HepG2 (cell line): ENCODE measurements at regions not wholly inside any gene's neighbourhood (a gene's known extent, or its start where the extent isn't known, plus 50 kb on each side); places are given as distances from the start of the nearest gene placed in this dataset.

Source experiments
- ATAC-seq: fragments of 200-7000 bp; cut with Tn5 transposase; 3 replicates; pipeline ENCODE4 v1.9.1; 2020; ENCODE audit warnings: mild to moderate bottlenecking, moderate library complexity
- BruUV-seq: library from RNA; stranded (reverse); fragments of 400-500 nt; replicated peaks from 2 replicates; lab custom pipeline; 2021; lab: Mats Ljungman, UMichigan
- CTCF ChIA-PET: fragments of 300-600 bp; formaldehyde crosslinking; extraction: SDS; loops from one replicate; lab custom pipeline; 2021; ENCODE audit warnings: low total read pairs, inconsistent platforms, low intra/inter-chr PET ratio; lab: Yijun Ruan, JAX
- POLR2A ChIA-PET: fragments of 350-600 bp; sonication (Branson Sonifier 250); formaldehyde crosslinking; loops from one replicate; lab custom pipeline; 2020; ENCODE audit warnings: antibody characterized with exemption, inconsistent platforms; lab: Yijun Ruan, JAX
- DNase-seq: peaks from one replicate; pipeline ENCODE4 v3.0.0-alpha.2; 2015; ENCODE audit warnings: low spot score
- FAIRE-seq: peaks from 3 replicates; lab custom pipeline; 2011; peaks lifted over from hg19 to GRCh38; lab: Jason Lieb, UNC
- H2AFZ ChIP-seq: one replicate; pipeline ENCODE4 v1.6.1; 2011; ENCODE audit warnings: low read length, inconsistent platforms
- H3K27ac ChIP-seq: fragments of 300-600 bp; 3 replicates; pipeline ENCODE4 v1.8.0; 2011; ENCODE audit warnings: mixed run types, mild to moderate bottlenecking, mixed read lengths, low read length, inconsistent platforms; ENCODE audit not compliant: insufficient read depth; ENCODE audit errors: extremely low read length
- H3K27me3 ChIP-seq, 2 experiments: fragments of 200-600 bp in 1 of 2; 2 replicates in 1 of 2; 3 replicates in 1 of 2; pipeline versions ENCODE4 v1.6.0 to v1.8.0; 2011; ENCODE audit warnings: low read length in 2 of 2, mild to moderate bottlenecking in 2 of 2, moderate library complexity in 2 of 2, inconsistent platforms in 1 of 2; ENCODE audit not compliant: insufficient read depth in 2 of 2, control insufficient read depth in 1 of 2
- H3K36me3 ChIP-seq, 2 experiments: fragments of 200-600 bp in 1 of 2; replicated peaks in 1 of 2; 2 replicates in 1 of 2; 3 replicates in 1 of 2; pipeline versions ENCODE4 v1.5.1 to v1.8.0; 2011; ENCODE audit warnings: low read length in 2 of 2, inconsistent platforms in 1 of 2; ENCODE audit not compliant: insufficient read depth in 2 of 2, control insufficient read depth in 1 of 2
- H3K4me1 ChIP-seq: 2 replicates; pipeline ENCODE4 v1.5.1; 2012; ENCODE audit warnings: low read length, inconsistent platforms; ENCODE audit not compliant: insufficient read depth
- H3K4me2 ChIP-seq: 2 replicates; pipeline ENCODE4 v1.6.0; 2011; ENCODE audit warnings: low read depth, low read length, inconsistent platforms
- H3K4me3 ChIP-seq, 3 experiments: fragments of 200-600 bp in 1 of 3; sonication (generic), shearing (Covaris generic) in 1 of 3; replicated peaks in 1 of 3; 2 replicates each; pipeline ENCODE4 v1.5.1; 2011 to 2016; ENCODE audit warnings: low read length in 3 of 3, inconsistent platforms in 2 of 3, low read depth in 2 of 3, mild to moderate bottlenecking in 2 of 3, control low read depth in 1 of 3, mixed read lengths in 1 of 3; ENCODE audit not compliant: insufficient read depth in 1 of 3
- H3K79me2 ChIP-seq: one replicate; pipeline ENCODE4 v1.6.1; 2011; ENCODE audit warnings: low read length, inconsistent platforms; ENCODE audit not compliant: insufficient read depth
- H3K9ac ChIP-seq: 2 replicates; pipeline ENCODE4 v1.6.0; 2011; ENCODE audit warnings: mild to moderate bottlenecking, low read depth, low read length, inconsistent platforms; ENCODE audit not compliant: insufficient read depth
- H3K9me3 ChIP-seq: 2 replicates; pipeline ENCODE4 v1.5.1; 2012; ENCODE audit warnings: mild to moderate bottlenecking, low read length
- H4K20me1 ChIP-seq: 2 replicates; pipeline ENCODE4 v1.6.0; 2011; ENCODE audit warnings: inconsistent platforms, mild to moderate bottlenecking, low read length, moderate library complexity; ENCODE audit not compliant: insufficient read depth
- HES4 ChIP-seq: sonication (generic); formaldehyde crosslinking; IDR thresholded peaks from 2 replicates; pipeline ENCODE4 v1.9.0; 2021; ENCODE audit warnings: mild to moderate bottlenecking, missing genetic modification reagents, borderline replicate concordance
- IRF9 ChIP-seq: sonication (generic); formaldehyde crosslinking; IDR thresholded peaks from 2 replicates; pipeline ENCODE4 v1.8.0; 2022; ENCODE audit warnings: missing genetic modification reagents, mild to moderate bottlenecking, borderline replicate concordance
- MBD4 ChIP-seq: IDR thresholded peaks from 2 replicates; pipeline ENCODE4 v1.6.1; 2012; ENCODE audit warnings: low read length, inconsistent platforms, borderline replicate concordance
- MLX ChIP-seq: IDR thresholded peaks from 2 replicates; pipeline ENCODE4 v1.6.1; 2016
- NPAS2 ChIP-seq: sonication (generic); formaldehyde crosslinking; IDR thresholded peaks from 2 replicates; pipeline ENCODE4 v1.8.0; 2022; ENCODE audit warnings: mild to moderate bottlenecking, missing genetic modification reagents, borderline replicate concordance
- RAD21 ChIP-seq: fragments of 450-650 bp; formaldehyde crosslinking; IDR thresholded peaks from 2 replicates; pipeline ENCODE4 v1.5.0; 2020; ENCODE audit warnings: mild to moderate bottlenecking
- SNAI1 ChIP-seq: sonication (generic); formaldehyde crosslinking; IDR thresholded peaks from 2 replicates; pipeline ENCODE4 v1.5.0; 2020; ENCODE audit warnings: mild to moderate bottlenecking, missing genetic modification reagents, borderline replicate concordance
- TFE3 ChIP-seq: IDR thresholded peaks from 2 replicates; pipeline ENCODE4 v1.6.1; 2016
- ZBTB26 ChIP-seq: IDR thresholded peaks from 2 replicates; pipeline ENCODE4 v1.6.1; 2016; ENCODE audit warnings: missing compliant biosample characterization, missing genetic modification reagents, borderline replicate concordance
- ZFAT ChIP-seq: sonication (generic); formaldehyde crosslinking; conservative IDR thresholded peaks from 2 replicates; pipeline ENCODE4 v1.8.1; 2023; ENCODE audit warnings: missing genetic modification reagents, inconsistent platforms
- ZNF318 ChIP-seq: sonication (generic); formaldehyde crosslinking; IDR thresholded peaks from 2 replicates; pipeline ENCODE4 v1.4.0; 2020; ENCODE audit warnings: mild to moderate bottlenecking, missing genetic modification reagents
- ZNF772 ChIP-seq: sonication (generic); formaldehyde crosslinking; IDR thresholded peaks from 2 replicates; pipeline ENCODE4 v1.5.0; 2020; ENCODE audit warnings: mild to moderate bottlenecking, missing genetic modification reagents
- ZNF782 ChIP-seq: sonication (generic); formaldehyde crosslinking; IDR thresholded peaks from 2 replicates; pipeline ENCODE4 v1.4.0; 2020; ENCODE audit warnings: missing genetic modification reagents, mild to moderate bottlenecking, borderline replicate concordance
- WGBS: methylation state at CpG from one replicate; pipeline ENCODE4 v1.1.6; 2017; ENCODE audit warnings: low lambda C conversion rate; 5-methylcytosine and 5-hydroxymethylcytosine counted together
- in situ Hi-C: cut with HindIII; loops from 2 replicates; pipeline ENCODE4 v1.10.0; 2017; ENCODE audit warnings: low pct_unique_long_range_greater_than_20kb; ENCODE audit not compliant: extremely low pct_ligation_motif_present
- intact Hi-C: fragments of 100-400 bp; cut with micrococcal nuclease; formaldehyde crosslinking; loops from one replicate; pipeline ENCODE4 v1.10.0; 2022; ENCODE audit not compliant: unreplicated experiment

- BruUV-seq = no TSS peak
- Histone ChIP-seq H4K20me1 (no peaks in the 10 kb centered on the region), H3K27ac (no peak overlapping the region), H3K27me3 (no peaks in the 10 kb centered on the region), H3K4me1 (no peaks in the 10 kb centered on the region), H3K4me2 (no peak overlapping the region), H3K4me3 (no peak overlapping the region), H3K36me3 (no peaks in the 10 kb centered on the region), H3K9ac (no peak overlapping the region), H2AFZ (no peak overlapping the region), H3K79me2 (no peaks in the 10 kb centered on the region), H3K9me3 (peaks cover 19% of the 10 kb centered on the region; the same call in 1 of the 2 replicates)
- DNase-seq (no peak), FAIRE-seq (no peak), ATAC-seq (no peak)
- in situ Hi-C loops = no loop called here
- TF ChIP-seq TFE3 (CRISPR knock-in tag) (no peak), SNAI1 (CRISPR knock-in tag) (no peak), ZNF318 (CRISPR knock-in tag) (no peak), NPAS2 (CRISPR knock-in tag) (no peak), ZNF782 (no peak), ZBTB26 (no peak), MLX (CRISPR knock-in tag) (no peak), IRF9 (CRISPR knock-in tag) (no peak), RAD21 (CRISPR knock-in tag) (no peak), ZNF772 (CRISPR knock-in tag) (no peak), HES4 (CRISPR knock-in tag) (no peak), ZFAT (CRISPR knock-in tag) (no peak), MBD4 (no peak)
- ChIA-PET CTCF (no interaction called here), POLR2A (no interaction called here)
- 22% methylated on average over 4 of the region's 4 CpGs for WGBS
- intact Hi-C loops = no loop called here
Measured at GRCh38 chr5:5964347-5964746, 414.0 kb downstream of the MED10 start.
